Fibroblast of skin of abdomen (primary cell): ENCODE measurements at regions not wholly inside any gene's neighbourhood (a gene's known extent, or its start where the extent isn't known, plus 50 kb on each side); places are given as distances from the start of the nearest gene placed in this dataset.
"Not testable (repeated sequence)": the region's sequence is repeated elsewhere in the genome, so short reads cannot be mapped to it uniquely, and the experiment has no call there.

Experiments
- DNase-seq: peaks from one replicate; pipeline ENCODE4 v3.0.0-alpha.2; 2013

GRCh38 chr6:95867205-95867604 lies 148.6 kb upstream of the FUT9 start:
- DNase-seq = no peak

- no peak for DNase-seq
These were observed 138.3 kb upstream of the FUT9 start for GRCh38 chr6:95877480-95877879.

- no peak for DNase-seq
These were observed 135.9 kb upstream of the FUT9 start for GRCh38 chr6:95879856-95880255.

- DNase-seq = peak; percentile 2
These were observed 133.4 kb upstream of the FUT9 start for GRCh38 chr6:95882371-95882770.

GRCh38 chr6:95888711-95889110 lies 127.1 kb upstream of the FUT9 start:
- not testable (repeated sequence) for DNase-seq

- DNase-seq = no peak
These were observed 110.6 kb upstream of the FUT9 start for GRCh38 chr6:95905132-95905531.

- DNase-seq = no peak
These were observed 98.7 kb upstream of the FUT9 start for GRCh38 chr6:95917034-95917433.

GRCh38 chr6:95923518-95923917 lies 92.3 kb upstream of the FUT9 start:
- no peak for DNase-seq

- no peak for DNase-seq
These were observed 80.0 kb upstream of the FUT9 start for GRCh38 chr6:95935736-95936135.

GRCh38 chr6:95946906-95947305 lies 68.9 kb upstream of the FUT9 start:
- DNase-seq = no peak

GRCh38 chr6:95948324-95948723 lies 67.5 kb upstream of the FUT9 start:
- no peak for DNase-seq

GRCh38 chr6:95949985-95950384 lies 65.8 kb upstream of the FUT9 start:
- no peak for DNase-seq

GRCh38 chr6:95958686-95959085 lies 57.1 kb upstream of the FUT9 start:
- DNase-seq = no peak

GRCh38 chr6:95959261-95959660 lies 56.5 kb upstream of the FUT9 start:
- no peak for DNase-seq
